ENCODE measurements at regions not wholly inside any gene's neighbourhood (a gene's known extent, or its start where the extent isn't known, plus 50 kb on each side); places are given as distances from the start of the nearest gene placed in this dataset.
A peak's percentile ranks its signal among the peaks of the same experiment; 100 is the strongest.

GRCh38 chr17:68775318-68775717 is 174.2 kb upstream of the FAM20A start:
- H3K4me3 ChIP-seq (ENCODE audit: low read depth, low read length) = no peak overlapping the region
- TF ChIP-seq, protein P1, sequence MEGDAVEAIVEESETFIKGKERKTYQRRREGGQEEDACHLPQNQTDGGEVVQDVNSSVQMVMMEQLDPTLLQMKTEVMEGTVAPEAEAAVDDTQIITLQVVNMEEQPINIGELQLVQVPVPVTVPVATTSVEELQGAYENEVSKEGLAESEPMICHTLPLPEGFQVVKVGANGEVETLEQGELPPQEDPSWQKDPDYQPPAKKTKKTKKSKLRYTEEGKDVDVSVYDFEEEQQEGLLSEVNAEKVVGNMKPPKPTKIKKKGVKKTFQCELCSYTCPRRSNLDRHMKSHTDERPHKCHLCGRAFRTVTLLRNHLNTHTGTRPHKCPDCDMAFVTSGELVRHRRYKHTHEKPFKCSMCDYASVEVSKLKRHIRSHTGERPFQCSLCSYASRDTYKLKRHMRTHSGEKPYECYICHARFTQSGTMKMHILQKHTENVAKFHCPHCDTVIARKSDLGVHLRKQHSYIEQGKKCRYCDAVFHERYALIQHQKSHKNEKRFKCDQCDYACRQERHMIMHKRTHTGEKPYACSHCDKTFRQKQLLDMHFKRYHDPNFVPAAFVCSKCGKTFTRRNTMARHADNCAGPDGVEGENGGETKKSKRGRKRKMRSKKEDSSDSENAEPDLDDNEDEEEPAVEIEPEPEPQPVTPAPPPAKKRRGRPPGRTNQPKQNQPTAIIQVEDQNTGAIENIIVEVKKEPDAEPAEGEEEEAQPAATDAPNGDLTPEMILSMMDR (IDR thresholded peaks at IDR 0.05; ENCODE audit: low read depth, low read length) = no peak
- in situ Hi-C loops (cut with HindIII; ENCODE audit: low sequenced_read_pairs) = no loop called here
- DNase-seq (ENCODE audit: low read depth, low spot score) = peak; percentile 27

GRCh38 chr17:68771867-68772515 is 170.8 kb upstream of the FAM20A start:
- DNase-seq (ENCODE audit: low read depth, low spot score) = peak; percentile 80

GRCh38 chr17:68768804-68769203 is 167.6 kb upstream of the FAM20A start:
- DNase-seq (ENCODE audit: low read depth, low spot score) = no peak
- in situ Hi-C loops (cut with HindIII; ENCODE audit: low sequenced_read_pairs) = no loop called here
- TF ChIP-seq, protein P1 (IDR thresholded peaks at IDR 0.05; ENCODE audit: low read depth, low read length) = no peak
- H3K4me3 ChIP-seq (ENCODE audit: low read depth, low read length) = no peak overlapping the region

More at GRCh38 chr17:68771867-68772515, 170.8 kb upstream of the FAM20A start:
- H3K4me3 ChIP-seq (ENCODE audit: low read depth, low read length) = no peak overlapping the region
- TF ChIP-seq, protein P1 (IDR thresholded peaks at IDR 0.05; ENCODE audit: low read depth, low read length) = peak; percentile 72
- in situ Hi-C loops (cut with HindIII; ENCODE audit: low sequenced_read_pairs) = no loop called here

DNA sequence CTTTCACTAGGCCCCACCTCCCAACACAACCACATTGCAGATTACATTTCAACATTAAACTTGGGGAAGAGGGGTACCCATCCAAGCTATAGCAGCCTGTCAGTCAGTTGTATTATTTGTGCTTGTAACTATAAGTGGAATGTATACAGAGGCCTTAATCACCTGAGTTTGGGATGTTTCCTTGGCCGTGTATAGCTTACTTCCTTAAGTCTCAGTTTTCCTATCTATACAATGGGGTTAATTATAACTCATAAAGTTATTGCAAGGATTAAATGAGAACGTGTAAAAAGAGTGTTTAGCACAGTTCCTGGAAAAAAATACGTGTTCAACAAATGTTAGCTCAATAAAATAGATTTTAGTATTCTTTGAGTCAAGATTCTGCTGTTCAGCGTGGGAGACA is 165.5 kb upstream of the FAM20A start:
- in situ Hi-C loops (cut with HindIII; ENCODE audit: low sequenced_read_pairs) = no loop called here
- no peak overlapping the region for H3K4me3 ChIP-seq (ENCODE audit: low read depth, low read length)
- TF ChIP-seq, protein P1 (IDR thresholded peaks at IDR 0.05; ENCODE audit: low read depth, low read length) = no peak
- no peak for DNase-seq (ENCODE audit: low read depth, low spot score)

DNA sequence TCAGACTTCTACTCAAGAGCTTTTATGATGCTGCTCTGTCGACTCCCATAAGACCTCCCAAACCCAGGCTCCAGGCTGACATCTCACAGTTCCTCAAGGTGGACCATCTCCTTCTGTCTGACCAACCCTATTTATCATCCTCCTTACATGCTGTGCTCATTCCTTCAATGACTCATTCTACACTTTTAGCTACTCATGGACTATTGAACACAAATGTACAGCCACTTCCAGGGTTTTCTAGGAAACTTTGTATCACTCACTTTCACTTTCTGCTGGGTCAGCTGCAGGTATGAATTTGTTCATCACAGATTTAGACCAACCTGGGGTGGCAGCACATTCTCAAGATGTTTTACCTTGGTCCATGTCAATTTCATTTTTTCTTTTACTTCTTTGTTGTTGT is 162.4 kb upstream of the FAM20A start:
- DNase-seq (ENCODE audit: low read depth, low spot score) = peak; percentile 26
- in situ Hi-C loops (cut with HindIII; ENCODE audit: low sequenced_read_pairs) = no loop called here
- H3K4me3 ChIP-seq (ENCODE audit: low read depth, low read length) = no peak overlapping the region
- TF ChIP-seq, protein P1 (IDR thresholded peaks at IDR 0.05; ENCODE audit: low read depth, low read length) = no peak

GRCh38 chr17:68762911-68763310 is 161.7 kb upstream of the FAM20A start:
- TF ChIP-seq, protein P1 (IDR thresholded peaks at IDR 0.05; ENCODE audit: low read depth, low read length) = no peak
- no peak overlapping the region for H3K4me3 ChIP-seq (ENCODE audit: low read depth, low read length)
- in situ Hi-C loops (cut with HindIII; ENCODE audit: low sequenced_read_pairs) = no loop called here
- DNase-seq (ENCODE audit: low read depth, low spot score) = no peak
